BE2C (cell line): ENCODE measurements at regions not wholly inside any gene's neighbourhood (a gene's known extent, or its start where the extent isn't known, plus 50 kb on each side); places are given as distances from the start of the nearest gene placed in this dataset.
A peak's percentile ranks its signal among the peaks of the same experiment; 100 is the strongest.

Experiments
- DNase-seq: peaks from one replicate; pipeline ENCODE4 v3.0.0-alpha.2; 2020
- H3K27me3 ChIP-seq: fragments of 250-450 bp; sonication (Bioruptor Pico); 2 replicates; pipeline ENCODE4 v1.5.1; 2020; ENCODE audit warnings: mild to moderate bottlenecking
- H3K36me3 ChIP-seq: fragments of 250-450 bp; sonication (Bioruptor Pico); 2 replicates; pipeline ENCODE4 v1.5.1; 2020; ENCODE audit warnings: mild to moderate bottlenecking
- H3K4me1 ChIP-seq: fragments of 250-450 bp; sonication (Bioruptor Pico); 2 replicates; pipeline ENCODE4 v1.5.1; 2020
- H3K4me3 ChIP-seq: 2 replicates; pipeline ENCODE4 v1.5.1; 2011; ENCODE audit warnings: low read depth, low read length
- H3K9me3 ChIP-seq: fragments of 250-450 bp; sonication (Bioruptor Pico); 2 replicates; pipeline ENCODE4 v1.5.1; 2020
- CTCF ChIP-seq: IDR thresholded peaks from 2 replicates; pipeline ENCODE4 v1.5.1; 2012; ENCODE audit warnings: mild to moderate bottlenecking, low read depth, low read length

GRCh38 chr9:81088341-81088740 lies 601.0 kb downstream of the TLE1 start:
- H3K36me3 ChIP-seq = no peaks in the 10 kb centered on the region
- no peaks in the 10 kb centered on the region for H3K4me1 ChIP-seq
- no peaks in the 10 kb centered on the region for H3K9me3 ChIP-seq
- TF ChIP-seq CTCF = no peak
- no peaks in the 10 kb centered on the region for H3K27me3 ChIP-seq
- no peak overlapping the region for H3K4me3 ChIP-seq
- no peak for DNase-seq

- Histone ChIP-seq H3K27me3 (no peaks in the 10 kb centered on the region), H3K36me3 (no peaks in the 10 kb centered on the region), H3K4me3 (no peak overlapping the region), H3K4me1 (no peaks in the 10 kb centered on the region), H3K9me3 (no peaks in the 10 kb centered on the region)
- no peak for TF ChIP-seq CTCF
- DNase-seq = no peak
Measured at GRCh38 chr9:81086416-81086815, 602.9 kb downstream of the TLE1 start.

- Histone ChIP-seq H3K9me3 (no peaks in the 10 kb centered on the region), H3K27me3 (no peaks in the 10 kb centered on the region), H3K4me1 (no peaks in the 10 kb centered on the region), H3K4me3 (no peak overlapping the region), H3K36me3 (no peaks in the 10 kb centered on the region)
- TF ChIP-seq CTCF = no peak
- DNase-seq = no peak
Measured at GRCh38 chr9:81083854-81084512, 605.4 kb downstream of the TLE1 start.

- Histone ChIP-seq H3K4me3 (no peak overlapping the region), H3K27me3 (no peaks in the 10 kb centered on the region), H3K4me1 (no peaks in the 10 kb centered on the region), H3K9me3 (no peaks in the 10 kb centered on the region), H3K36me3 (no peaks in the 10 kb centered on the region)
- TF ChIP-seq CTCF = peak; percentile 46
- DNase-seq = no peak
Measured at GRCh38 chr9:81083067-81083466, 606.3 kb downstream of the TLE1 start.

- TF ChIP-seq CTCF = no peak
- H3K36me3 ChIP-seq = no peaks in the 10 kb centered on the region
- no peaks in the 10 kb centered on the region for H3K4me1 ChIP-seq
- no peaks in the 10 kb centered on the region for H3K9me3 ChIP-seq
- H3K4me3 ChIP-seq = no peak overlapping the region
- no peaks in the 10 kb centered on the region for H3K27me3 ChIP-seq
- no peak for DNase-seq
Measured at GRCh38 chr9:81082221-81082620, 607.1 kb downstream of the TLE1 start.

GRCh38 chr9:81080900-81081299 lies 608.4 kb downstream of the TLE1 start:
- no peaks in the 10 kb centered on the region for H3K4me1 ChIP-seq
- H3K36me3 ChIP-seq = no peaks in the 10 kb centered on the region
- H3K9me3 ChIP-seq = no peaks in the 10 kb centered on the region
- no peaks in the 10 kb centered on the region for H3K27me3 ChIP-seq
- no peak for TF ChIP-seq CTCF
- DNase-seq = no peak
- no peak overlapping the region for H3K4me3 ChIP-seq
